ENCODE measurements at regions not wholly inside any gene's neighbourhood (a gene's known extent, or its start where the extent isn't known, plus 50 kb on each side); places are given as distances from the start of the nearest gene placed in this dataset.

DNA sequence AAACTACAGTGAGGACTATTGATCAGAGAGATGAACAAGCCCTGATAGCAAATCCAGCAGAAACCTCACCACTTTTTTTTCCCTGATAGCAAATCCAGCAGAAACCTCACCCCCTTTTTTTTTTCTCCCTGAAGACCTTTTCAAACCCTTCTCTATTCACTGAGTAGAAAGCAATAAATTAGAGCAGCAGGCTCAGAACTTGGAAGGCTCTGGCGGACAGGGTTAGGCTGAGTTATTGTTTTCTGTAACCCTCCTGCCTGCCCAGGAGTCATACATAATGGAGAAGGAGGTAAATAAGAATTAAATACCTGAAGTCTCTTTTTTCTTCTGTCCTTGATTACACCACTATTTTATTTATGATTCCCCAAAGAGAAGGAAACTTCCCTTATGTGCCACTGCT, 136.3 kb upstream of the SNX2 start:
- Histone ChIP-seq H3K4me3 (no peak overlapping the region), H3K27ac (no peak overlapping the region), H3K36me3 (no peaks in the 10 kb centered on the region), H3K27me3 (no peaks in the 10 kb centered on the region), H3K4me1 (no peaks in the 10 kb centered on the region), H3K9me3 (no peaks in the 10 kb centered on the region)
- ATAC-seq = no peak
- DNase-seq = no peak
- intact Hi-C loops (cut with DNase I) = no loop called here
- TF ChIP-seq, protein P1, sequence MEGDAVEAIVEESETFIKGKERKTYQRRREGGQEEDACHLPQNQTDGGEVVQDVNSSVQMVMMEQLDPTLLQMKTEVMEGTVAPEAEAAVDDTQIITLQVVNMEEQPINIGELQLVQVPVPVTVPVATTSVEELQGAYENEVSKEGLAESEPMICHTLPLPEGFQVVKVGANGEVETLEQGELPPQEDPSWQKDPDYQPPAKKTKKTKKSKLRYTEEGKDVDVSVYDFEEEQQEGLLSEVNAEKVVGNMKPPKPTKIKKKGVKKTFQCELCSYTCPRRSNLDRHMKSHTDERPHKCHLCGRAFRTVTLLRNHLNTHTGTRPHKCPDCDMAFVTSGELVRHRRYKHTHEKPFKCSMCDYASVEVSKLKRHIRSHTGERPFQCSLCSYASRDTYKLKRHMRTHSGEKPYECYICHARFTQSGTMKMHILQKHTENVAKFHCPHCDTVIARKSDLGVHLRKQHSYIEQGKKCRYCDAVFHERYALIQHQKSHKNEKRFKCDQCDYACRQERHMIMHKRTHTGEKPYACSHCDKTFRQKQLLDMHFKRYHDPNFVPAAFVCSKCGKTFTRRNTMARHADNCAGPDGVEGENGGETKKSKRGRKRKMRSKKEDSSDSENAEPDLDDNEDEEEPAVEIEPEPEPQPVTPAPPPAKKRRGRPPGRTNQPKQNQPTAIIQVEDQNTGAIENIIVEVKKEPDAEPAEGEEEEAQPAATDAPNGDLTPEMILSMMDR (IDR thresholded peaks at IDR 0.05) = no peak

DNA sequence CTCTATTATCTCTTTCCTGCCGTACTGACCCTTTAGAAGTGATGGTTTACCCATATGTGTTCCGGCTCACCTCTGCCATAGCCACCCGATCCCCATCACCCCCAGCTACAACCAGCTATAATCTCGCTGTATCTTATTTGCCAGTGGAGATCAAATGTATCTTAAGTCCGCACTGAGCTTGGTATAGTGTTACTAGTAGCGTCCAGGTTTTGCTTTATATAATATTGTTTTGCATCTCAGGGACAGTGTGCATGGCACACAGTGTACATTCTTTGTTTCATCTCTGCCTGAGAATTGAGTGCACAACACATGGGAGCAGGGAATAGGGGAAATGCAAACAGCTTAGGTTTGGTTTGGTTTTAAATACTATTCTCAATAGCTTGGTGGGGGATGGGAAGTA, 135.8 kb upstream of the SNX2 start:
- Histone ChIP-seq H3K4me1 (no peaks in the 10 kb centered on the region), H3K36me3 (no peaks in the 10 kb centered on the region), H3K27me3 (no peaks in the 10 kb centered on the region), H3K9me3 (no peaks in the 10 kb centered on the region), H3K27ac (no peak overlapping the region), H3K4me3 (no peak overlapping the region)
- DNase-seq (no peak), ATAC-seq (no peak)
- TF ChIP-seq, protein P1 (IDR thresholded peaks at IDR 0.05) = no peak
- intact Hi-C loops (cut with DNase I) = no loop called here

DNA sequence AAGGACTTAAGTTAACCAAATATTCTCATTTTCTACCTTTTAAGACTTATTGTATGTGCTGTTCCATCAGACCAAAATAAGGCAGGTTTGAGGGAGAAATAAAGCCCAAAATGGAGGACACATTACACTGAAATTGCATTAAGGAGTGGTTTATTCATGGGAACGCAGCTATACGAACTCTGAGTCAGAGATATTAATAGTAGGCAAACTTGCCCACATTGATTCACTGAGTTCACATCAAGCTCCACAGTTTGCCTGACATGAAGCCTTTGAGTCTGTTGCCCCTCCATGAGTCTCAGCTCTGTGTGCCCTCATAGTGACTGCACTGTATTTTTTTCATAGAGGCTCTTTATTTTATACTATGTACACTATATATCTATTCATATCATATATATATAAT, 135.0 kb upstream of the SNX2 start:
- DNase-seq (no peak), ATAC-seq (no peak)
- H3K9me3 ChIP-seq = no peaks in the 10 kb centered on the region
- no peaks in the 10 kb centered on the region for H3K4me1 ChIP-seq
- no peaks in the 10 kb centered on the region for H3K27me3 ChIP-seq
- intact Hi-C loops (cut with DNase I) = no loop called here
- no peak overlapping the region for H3K27ac ChIP-seq
- H3K4me3 ChIP-seq = no peak overlapping the region
- TF ChIP-seq, protein P1 (IDR thresholded peaks at IDR 0.05) = no peak
- H3K36me3 ChIP-seq = no peaks in the 10 kb centered on the region

DNA sequence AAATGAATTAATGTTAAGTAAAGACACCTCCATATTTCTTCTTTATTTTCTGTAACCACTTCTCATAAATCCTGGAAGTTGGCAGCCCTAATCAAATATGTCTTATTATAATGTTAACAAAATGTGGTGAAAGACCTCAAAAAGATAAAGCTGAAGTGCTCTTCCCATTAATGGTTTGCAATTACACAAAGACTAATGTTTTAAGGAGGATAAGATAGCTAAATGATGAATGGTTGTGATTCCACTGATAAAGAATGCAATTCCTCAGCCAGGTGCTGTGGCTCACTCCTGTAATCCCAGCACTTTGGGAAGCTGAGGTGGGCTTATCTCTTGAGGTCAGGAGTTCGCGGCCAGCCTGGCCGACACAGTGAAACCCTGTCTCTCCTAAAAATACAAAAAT, 125.8 kb upstream of the SNX2 start:
- H3K9me3 ChIP-seq = no peaks in the 10 kb centered on the region
- intact Hi-C loops (cut with DNase I) = no loop called here
- ATAC-seq = no peak

DNA sequence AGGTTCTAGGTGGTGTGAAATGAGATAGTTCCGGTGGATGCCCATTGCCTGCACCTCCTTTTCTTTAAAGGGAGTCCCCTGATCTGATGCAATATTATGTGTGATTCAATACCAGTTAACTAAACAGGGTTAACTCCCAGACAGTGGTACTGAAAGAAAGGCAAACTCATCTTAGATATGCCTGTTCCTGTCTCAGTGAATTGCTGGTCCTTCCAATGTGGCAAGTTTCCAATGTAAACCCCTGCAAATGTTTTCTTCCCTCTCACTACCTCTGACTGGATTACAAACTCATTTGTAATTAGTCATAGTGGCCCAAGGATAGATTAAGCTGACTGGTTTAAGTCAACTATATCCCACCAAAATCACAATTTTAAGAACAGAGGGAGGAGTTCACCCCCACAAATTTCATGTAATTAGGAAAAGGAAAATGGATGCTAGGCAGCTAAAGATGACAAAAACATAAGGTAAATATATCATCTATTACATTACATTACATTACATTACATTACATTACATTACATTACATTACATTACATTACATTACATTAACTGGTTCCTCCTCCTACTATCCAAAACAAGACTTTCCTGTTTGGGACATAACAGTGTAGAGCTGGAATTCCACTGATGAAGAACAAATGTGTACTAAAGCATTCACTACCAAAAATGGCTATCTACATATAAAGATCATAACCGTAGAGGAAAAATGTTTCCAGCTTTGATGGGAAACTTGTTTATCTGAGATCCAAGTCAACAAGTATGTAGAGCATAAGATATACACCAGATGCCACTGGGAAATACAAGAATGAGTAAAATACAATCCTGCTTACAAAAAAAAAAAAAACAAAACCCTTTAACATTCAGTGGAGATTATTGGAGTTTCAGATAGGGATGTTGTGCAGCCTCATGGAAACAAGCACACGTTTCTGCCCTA, 121.5 kb upstream of the SNX2 start:
- Histone ChIP-seq H3K9me3 (no peaks in the 10 kb centered on the region), H3K27me3 (no peaks in the 10 kb centered on the region), H3K4me1 (no peaks in the 10 kb centered on the region), H3K27ac (no peak overlapping the region), H3K4me3 (no peak overlapping the region), H3K36me3 (no peaks in the 10 kb centered on the region)
- TF ChIP-seq, protein P1 (IDR thresholded peaks at IDR 0.05) = no peak
- ATAC-seq (no peak), DNase-seq (no peak)
- intact Hi-C loops (cut with DNase I) = no loop called here

More for the DNA sequence above, 125.8 kb upstream of the SNX2 start:
- Histone ChIP-seq H3K27ac (no peak overlapping the region), H3K27me3 (no peaks in the 10 kb centered on the region), H3K4me1 (no peaks in the 10 kb centered on the region), H3K36me3 (no peaks in the 10 kb centered on the region), H3K4me3 (no peak overlapping the region)
- TF ChIP-seq, protein P1 (IDR thresholded peaks at IDR 0.05) = no peak
- DNase-seq = no peak

Measured in upper lobe of right lung (tissue), 1 donor.